Femur (tissue), 1 donor: ENCODE measurements at regions not wholly inside any gene's neighbourhood (a gene's known extent, or its start where the extent isn't known, plus 50 kb on each side); places are given as distances from the start of the nearest gene placed in this dataset.
"Not testable (repeated sequence)": the region's sequence is repeated elsewhere in the genome, so short reads cannot be mapped to it uniquely, and the experiment has no call there.

ENCODE experiments used
- DNase-seq: peaks from one replicate; pipeline ENCODE4 v3.0.0-alpha.2; 2017

GRCh38 chr18:52220062-52220591 lies 119.9 kb upstream of the DCC start:
- DNase-seq, result no peak

DNA sequence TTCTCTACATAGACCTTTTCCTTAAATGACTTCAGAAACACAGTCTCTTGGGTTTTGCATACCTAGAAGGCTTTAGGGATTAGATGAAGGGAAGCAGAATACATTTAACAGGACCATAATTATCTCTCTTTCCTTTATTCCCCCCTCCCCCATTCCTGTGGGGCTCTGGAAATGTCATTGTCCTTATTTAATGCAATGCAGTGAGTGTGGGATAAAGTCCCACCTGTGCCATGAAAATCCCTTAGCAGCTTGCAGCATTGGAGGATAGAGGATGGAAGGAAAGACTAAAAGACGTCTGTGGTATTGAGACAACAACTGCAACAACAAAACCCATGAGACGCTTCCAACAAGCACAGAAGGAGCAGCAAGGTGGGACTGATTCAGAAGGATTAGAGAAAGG lies 117.8 kb upstream of the DCC start:
- no peak for DNase-seq

GRCh38 chr18:52227536-52227935 lies 112.5 kb upstream of the DCC start:
- DNase-seq, result no peak

DNA sequence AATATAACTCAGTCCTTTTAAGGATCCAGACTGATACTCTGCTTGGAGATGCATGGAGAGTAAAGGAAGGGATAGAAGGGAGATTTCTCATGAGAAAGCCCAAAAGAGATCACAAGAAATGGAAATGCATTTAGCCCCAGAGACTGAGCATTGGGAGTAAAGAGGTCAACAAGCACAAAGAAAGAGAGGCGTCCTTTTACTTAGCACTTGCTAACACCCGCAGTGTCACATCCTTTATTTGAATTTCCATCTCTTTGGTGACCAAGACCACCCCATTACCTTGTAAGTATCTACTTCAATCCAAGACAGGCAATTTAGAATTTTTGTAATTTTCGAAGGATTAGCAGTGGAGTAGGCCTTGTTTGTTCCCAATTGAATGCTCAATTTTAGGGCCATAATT lies 111.8 kb upstream of the DCC start:
- no peak for DNase-seq

DNA sequence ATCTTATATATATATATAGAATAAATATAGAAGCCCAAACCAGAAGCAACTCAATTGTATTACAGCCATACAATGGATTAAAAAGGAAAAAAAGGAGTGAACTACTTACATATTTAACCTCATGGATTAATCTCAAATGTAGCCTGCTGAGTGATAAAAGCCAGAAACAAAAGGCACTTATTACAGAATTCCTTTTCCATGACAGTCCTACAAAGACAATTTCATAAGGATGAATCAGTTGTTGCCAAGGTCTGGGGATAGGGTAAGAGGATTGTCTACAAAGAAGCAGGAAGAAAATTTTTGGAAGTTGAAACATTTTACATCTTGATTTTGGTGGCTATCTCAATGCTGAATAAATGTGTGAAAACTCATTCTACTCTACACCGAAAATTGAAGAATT lies 103.9 kb upstream of the DCC start:
- DNase-seq, result no peak

GRCh38 chr18:52237551-52237950 lies 102.4 kb upstream of the DCC start:
- no peak for DNase-seq

GRCh38 chr18:52242711-52243110 lies 97.3 kb upstream of the DCC start:
- DNase-seq, result no peak

DNA sequence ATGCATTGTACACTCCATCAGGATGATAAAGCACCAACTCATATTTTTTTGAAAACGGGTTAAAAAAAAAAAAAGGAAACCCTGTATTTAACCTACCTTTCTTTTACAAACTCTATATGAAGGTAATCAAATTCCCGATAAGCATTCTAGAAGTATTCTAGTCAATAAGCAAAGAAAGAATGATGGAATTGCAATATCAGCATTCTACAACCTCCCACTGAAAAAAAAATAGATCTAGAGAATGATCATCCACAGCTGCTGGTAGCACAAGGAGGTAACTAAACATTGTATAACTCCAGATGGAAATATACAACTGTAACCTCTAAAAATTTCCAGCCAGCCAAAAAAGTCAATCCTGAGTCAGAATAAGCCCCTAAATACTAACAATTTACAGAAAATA lies 95.3 kb upstream of the DCC start:
- no peak for DNase-seq

GRCh38 chr18:52254367-52254766 lies 85.6 kb upstream of the DCC start:
- DNase-seq, result no peak

DNA sequence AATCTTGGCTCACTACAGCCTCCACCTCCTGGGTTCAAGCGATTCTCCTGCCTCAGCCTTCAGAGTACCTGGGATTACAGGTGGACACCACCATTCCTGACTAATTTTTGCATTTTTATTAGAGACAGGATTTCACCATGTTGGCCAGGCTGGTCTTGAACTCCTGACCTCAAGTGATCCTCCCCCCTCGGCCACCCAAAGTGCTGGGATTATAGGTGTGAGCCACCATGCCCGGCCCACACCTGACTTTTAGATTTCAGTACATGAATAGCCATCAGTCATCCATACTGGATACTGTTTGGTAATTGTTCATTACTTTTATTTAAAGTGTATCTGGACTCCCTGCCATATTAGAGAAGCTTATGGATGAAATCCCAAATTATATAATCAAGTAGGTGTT lies 82.6 kb upstream of the DCC start:
- not testable (repeated sequence) for DNase-seq

DNA sequence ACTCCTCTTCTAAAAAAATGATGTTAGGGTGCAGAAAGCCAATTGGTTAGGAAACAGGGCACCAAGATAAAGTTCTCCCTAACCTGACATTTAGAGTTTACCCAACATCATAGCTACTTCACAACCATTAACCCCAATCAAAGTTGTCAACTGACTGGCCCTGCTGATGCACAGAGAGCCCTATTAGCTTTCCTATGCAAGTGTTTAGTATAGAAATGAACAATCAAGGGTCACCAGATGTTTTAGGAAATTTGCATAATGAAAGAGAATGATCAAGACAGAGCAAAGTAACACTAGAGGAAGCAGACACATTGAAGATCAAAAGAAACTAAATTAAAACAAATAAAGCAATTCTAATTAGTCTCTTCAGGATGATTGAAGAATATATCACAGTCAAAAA lies 64.2 kb upstream of the DCC start:
- no peak for DNase-seq

- DNase-seq, result no peak
Observed at GRCh38 chr18:52277785-52278184, 62.2 kb upstream of the DCC start.

GRCh38 chr18:52278191-52278590 lies 61.8 kb upstream of the DCC start:
- DNase-seq, result no peak

GRCh38 chr18:52280702-52281101 lies 59.3 kb upstream of the DCC start:
- no peak for DNase-seq

- DNase-seq, result no peak
Observed at GRCh38 chr18:52283927-52284326, 56.1 kb upstream of the DCC start.

GRCh38 chr18:52286675-52287074 lies 53.3 kb upstream of the DCC start:
- no peak for DNase-seq

GRCh38 chr18:52287151-52287550 lies 52.8 kb upstream of the DCC start:
- DNase-seq, result no peak

GRCh38 chr18:52288403-52289004 lies 51.5 kb upstream of the DCC start:
- DNase-seq, result no peak

- no peak for DNase-seq
Observed at GRCh38 chr18:52289392-52289791, 50.6 kb upstream of the DCC start.
